Vagina (tissue), 2 donors: ENCODE measurements at regions not wholly inside any gene's neighbourhood (a gene's known extent, or its start where the extent isn't known, plus 50 kb on each side); places are given as distances from the start of the nearest gene placed in this dataset.

Source experiments
- DNase-seq, 2 donors: peaks; one replicate each; pipeline ENCODE4 v3.0.0-alpha.2; 2017; ENCODE audit errors: extremely low spot score in 2 of 2
- H3K27ac ChIP-seq: fragments of 200-600 bp; sonication (generic); one replicate; pipeline ENCODE4 v1.5.1; 2019
- H3K27me3 ChIP-seq: fragments of 200-600 bp; sonication (generic); one replicate; pipeline ENCODE4 v1.5.1; 2019
- H3K36me3 ChIP-seq, 2 donors: fragments of 200-600 bp; sonication (generic); one replicate each; pipeline ENCODE4 v1.5.1; 2017 to 2019
- H3K4me1 ChIP-seq: fragments of 200-600 bp; sonication (generic); one replicate; pipeline ENCODE4 v1.5.1; 2019
- H3K4me3 ChIP-seq, 2 donors: fragments of 200-600 bp; sonication (generic); 1 replicate in 1 of 2; 2 replicates in 1 of 2; pipeline ENCODE4 v1.5.1; 2016 to 2019
- H3K9me3 ChIP-seq: fragments of 200-600 bp; sonication (generic); one replicate; pipeline ENCODE4 v1.5.1; 2019
- POLR2A ChIP-seq, 2 donors: fragments of 450-650 bp; IDR thresholded peaks; one replicate each; pipeline ENCODE4 v1.6.1; 2017; ENCODE audit warnings: antibody characterized with exemption in 2 of 2, mild to moderate bottlenecking in 2 of 2, moderate library complexity in 2 of 2
- POLR2AphosphoS5 ChIP-seq, 2 donors: sonication (generic); formaldehyde crosslinking; IDR thresholded peaks; one replicate each; pipeline ENCODE4 v1.9.0; 2017; ENCODE audit warnings: antibody characterized with exemption in 2 of 2, mild to moderate bottlenecking in 2 of 2, low read depth in 1 of 2; ENCODE audit not compliant: insufficient read depth in 1 of 2
- intact Hi-C: fragments of 100-400 bp; cut with DNase I; formaldehyde crosslinking; loops from one replicate; pipeline ENCODE4 v1.15.1; 2023
- TF ChIP-seq, protein P1 (sequence below), 3 experiments: fragments of 450-650 bp in 2 of 3; fragments of 200-600 bp in 1 of 3; sonication (generic) in 1 of 3; IDR thresholded peaks; one replicate each; pipeline ENCODE4 v1.5.1; 2017 to 2019; ENCODE audit warnings: antibody characterized with exemption in 3 of 3, mild to moderate bottlenecking in 2 of 3, moderate library complexity in 2 of 3

DNA sequence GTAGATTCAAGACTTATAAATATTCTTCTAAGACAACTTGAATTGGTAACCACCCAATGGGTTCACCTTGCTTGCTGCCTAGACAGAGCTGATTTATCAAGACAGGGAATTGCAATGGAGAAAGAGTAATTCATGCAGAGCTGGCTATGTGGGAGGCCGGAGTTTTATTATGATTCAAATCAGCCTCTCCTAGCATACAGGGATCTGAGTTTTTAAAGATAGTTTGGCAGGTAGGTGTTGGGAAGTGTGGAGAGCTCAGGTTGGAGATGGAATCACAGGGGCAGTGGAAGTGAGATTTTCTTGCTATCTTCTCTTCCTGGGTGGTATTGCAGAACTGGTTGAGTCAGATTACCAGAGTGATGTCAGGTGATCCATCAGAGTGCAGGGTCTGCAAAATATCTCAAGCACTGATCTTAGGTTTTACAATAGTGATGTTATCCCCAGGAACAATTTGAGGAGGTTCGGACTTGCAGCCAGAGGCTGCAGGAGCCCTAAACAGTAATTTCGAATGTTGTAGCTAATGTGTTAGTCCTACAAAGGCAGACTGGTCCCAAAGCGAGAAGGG lies 1448.6 kb upstream of the RAG2 start:
- DNase-seq, result no peak
- Histone ChIP-seq H3K36me3 (no peaks in the 10 kb centered on the region), H3K27me3 (no peaks in the 10 kb centered on the region), H3K9me3 (no peaks in the 10 kb centered on the region), H3K27ac (no peak overlapping the region), H3K4me1 (no peaks in the 10 kb centered on the region), H3K4me3 (no peak overlapping the region)
- intact Hi-C loops, result no loop called here
- TF ChIP-seq POLR2A (IDR thresholded peaks at IDR 0.05) (no peak), POLR2AphosphoS5 (IDR thresholded peaks at IDR 0.05; ENCODE audit: insufficient read depth in 1 of 2, low read depth in 1 of 2) (no peak)
- TF ChIP-seq, protein P1, sequence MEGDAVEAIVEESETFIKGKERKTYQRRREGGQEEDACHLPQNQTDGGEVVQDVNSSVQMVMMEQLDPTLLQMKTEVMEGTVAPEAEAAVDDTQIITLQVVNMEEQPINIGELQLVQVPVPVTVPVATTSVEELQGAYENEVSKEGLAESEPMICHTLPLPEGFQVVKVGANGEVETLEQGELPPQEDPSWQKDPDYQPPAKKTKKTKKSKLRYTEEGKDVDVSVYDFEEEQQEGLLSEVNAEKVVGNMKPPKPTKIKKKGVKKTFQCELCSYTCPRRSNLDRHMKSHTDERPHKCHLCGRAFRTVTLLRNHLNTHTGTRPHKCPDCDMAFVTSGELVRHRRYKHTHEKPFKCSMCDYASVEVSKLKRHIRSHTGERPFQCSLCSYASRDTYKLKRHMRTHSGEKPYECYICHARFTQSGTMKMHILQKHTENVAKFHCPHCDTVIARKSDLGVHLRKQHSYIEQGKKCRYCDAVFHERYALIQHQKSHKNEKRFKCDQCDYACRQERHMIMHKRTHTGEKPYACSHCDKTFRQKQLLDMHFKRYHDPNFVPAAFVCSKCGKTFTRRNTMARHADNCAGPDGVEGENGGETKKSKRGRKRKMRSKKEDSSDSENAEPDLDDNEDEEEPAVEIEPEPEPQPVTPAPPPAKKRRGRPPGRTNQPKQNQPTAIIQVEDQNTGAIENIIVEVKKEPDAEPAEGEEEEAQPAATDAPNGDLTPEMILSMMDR (IDR thresholded peaks at IDR 0.05), result no peak

DNA sequence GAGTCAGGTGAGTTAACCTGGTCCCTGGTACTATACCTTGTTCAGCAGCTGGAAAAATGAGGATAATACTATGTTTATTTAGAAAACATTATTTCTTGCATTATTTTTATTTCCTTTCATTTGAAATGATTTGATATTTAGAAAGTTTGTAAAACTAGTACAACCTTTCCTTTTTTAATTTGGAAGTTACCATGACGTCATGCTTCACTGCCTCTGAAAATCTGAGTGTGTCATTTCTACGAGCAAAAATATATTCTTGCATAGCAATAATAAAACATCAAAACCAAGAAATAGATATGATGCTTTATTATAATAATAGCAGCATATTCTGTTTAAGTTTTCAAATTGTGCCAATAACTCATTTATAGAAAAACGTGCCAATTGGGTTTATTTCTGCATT lies 1445.0 kb upstream of the RAG2 start:
- no peak overlapping the region for H3K4me3 ChIP-seq
- no peaks in the 10 kb centered on the region for H3K9me3 ChIP-seq
- no peaks in the 10 kb centered on the region for H3K36me3 ChIP-seq
- H3K27me3 ChIP-seq, result no peaks in the 10 kb centered on the region
- H3K4me1 ChIP-seq, result no peaks in the 10 kb centered on the region
- no peak for DNase-seq
- H3K27ac ChIP-seq, result no peak overlapping the region
- intact Hi-C loops, result no loop called here
- TF ChIP-seq POLR2A (IDR thresholded peaks at IDR 0.05) (no peak), POLR2AphosphoS5 (IDR thresholded peaks at IDR 0.05; ENCODE audit: insufficient read depth in 1 of 2, low read depth in 1 of 2) (no peak)
- TF ChIP-seq, protein P1 (IDR thresholded peaks at IDR 0.05), result no peak

DNA sequence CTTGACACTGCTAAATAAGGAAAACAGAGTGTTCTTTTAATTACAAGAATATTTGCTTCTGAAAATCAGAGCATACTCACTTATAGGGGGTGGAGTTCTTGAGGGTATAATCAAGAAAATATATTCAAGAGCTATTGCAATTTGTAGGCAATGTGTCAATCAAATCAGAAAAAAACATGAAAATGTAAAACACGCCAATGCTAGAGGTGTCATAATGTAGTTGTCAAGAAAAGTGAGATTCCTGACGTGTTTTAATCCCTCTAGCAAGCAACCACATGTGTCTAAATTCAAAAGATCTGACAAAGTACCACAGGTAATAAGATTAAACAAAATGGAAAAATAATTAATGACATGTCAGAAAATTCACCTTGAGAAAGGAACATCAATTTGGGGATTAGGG lies 1440.7 kb upstream of the RAG2 start:
- no peaks in the 10 kb centered on the region for H3K9me3 ChIP-seq
- H3K27me3 ChIP-seq, result no peaks in the 10 kb centered on the region
- no peak overlapping the region for H3K27ac ChIP-seq
- intact Hi-C loops, result no loop called here
- no peak for DNase-seq
- no peak overlapping the region for H3K4me3 ChIP-seq
- no peaks in the 10 kb centered on the region for H3K4me1 ChIP-seq
- no peaks in the 10 kb centered on the region for H3K36me3 ChIP-seq
- TF ChIP-seq, protein P1 (IDR thresholded peaks at IDR 0.05), result no peak
- TF ChIP-seq POLR2A (IDR thresholded peaks at IDR 0.05) (no peak), POLR2AphosphoS5 (IDR thresholded peaks at IDR 0.05; ENCODE audit: insufficient read depth in 1 of 2, low read depth in 1 of 2) (no peak)

DNA sequence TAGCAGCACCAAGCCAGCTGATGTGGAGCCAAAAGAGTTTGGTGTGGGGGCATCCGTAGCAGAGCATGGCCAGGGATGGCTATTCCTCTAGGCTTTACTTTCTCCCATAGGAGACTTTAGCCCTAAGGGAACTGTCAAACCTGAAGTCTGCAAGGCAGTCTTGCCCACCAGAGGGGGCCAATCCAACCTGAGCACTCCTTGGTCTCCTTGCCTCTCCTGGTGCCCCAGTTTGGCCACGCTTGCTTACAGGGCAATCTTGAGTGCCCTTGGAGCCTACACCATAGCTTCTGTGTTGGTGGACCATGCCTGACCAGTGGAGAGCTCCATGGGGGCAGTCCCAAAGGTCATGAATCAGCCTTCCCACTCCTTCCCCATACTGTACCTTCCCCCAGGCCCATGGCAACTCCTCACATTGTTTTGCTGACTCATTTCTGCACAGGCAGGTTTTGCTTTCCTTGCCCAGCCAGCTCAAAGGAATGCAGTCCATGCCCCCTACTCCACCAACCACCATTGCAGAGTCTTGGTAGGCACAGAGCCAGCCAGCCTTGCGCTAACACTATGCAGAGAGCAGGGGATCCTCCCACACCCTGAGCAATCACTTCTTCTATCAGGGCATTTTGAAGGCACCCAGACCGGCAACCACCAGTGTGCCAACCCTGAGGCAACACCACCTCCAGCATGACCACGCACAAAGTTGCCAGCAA lies 1421.2 kb upstream of the RAG2 start:
- Histone ChIP-seq H3K27me3 (no peaks in the 10 kb centered on the region), H3K36me3 (no peaks in the 10 kb centered on the region), H3K27ac (no peak overlapping the region), H3K9me3 (no peaks in the 10 kb centered on the region), H3K4me3 (no peak overlapping the region), H3K4me1 (no peaks in the 10 kb centered on the region)
- intact Hi-C loops, result no loop called here
- no peak for DNase-seq
- TF ChIP-seq, protein P1 (IDR thresholded peaks at IDR 0.05), result no peak
- no peak for TF ChIP-seq POLR2AphosphoS5 (IDR thresholded peaks at IDR 0.05; ENCODE audit: insufficient read depth in 1 of 2, low read depth in 1 of 2)
- TF ChIP-seq POLR2A (IDR thresholded peaks at IDR 0.05), result no peak

DNA sequence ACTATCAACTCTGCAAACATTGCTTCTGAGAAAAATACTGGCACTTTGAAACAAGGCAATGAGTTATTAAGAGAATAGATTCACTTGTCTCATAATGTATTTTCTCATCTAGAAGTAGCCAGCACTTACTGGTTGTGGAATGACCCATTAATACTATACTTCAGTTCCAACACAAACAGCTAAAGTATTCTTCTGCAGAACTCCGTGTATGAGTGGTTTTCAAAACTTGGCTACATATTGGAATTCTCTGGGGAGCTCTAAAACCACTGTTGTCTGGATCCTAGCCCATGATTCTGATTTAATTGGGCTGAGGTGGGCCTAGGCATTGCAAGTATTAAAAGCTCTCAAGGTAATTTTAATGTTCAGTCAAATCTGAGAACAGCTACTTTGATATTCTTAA lies 1416.4 kb upstream of the RAG2 start:
- intact Hi-C loops, result no loop called here
- Histone ChIP-seq H3K9me3 (no peaks in the 10 kb centered on the region), H3K4me3 (no peak overlapping the region), H3K27ac (no peak overlapping the region), H3K36me3 (no peaks in the 10 kb centered on the region), H3K27me3 (no peaks in the 10 kb centered on the region), H3K4me1 (no peaks in the 10 kb centered on the region)
- DNase-seq, result no peak
- TF ChIP-seq, protein P1 (IDR thresholded peaks at IDR 0.05), result no peak
- TF ChIP-seq POLR2A (IDR thresholded peaks at IDR 0.05) (no peak), POLR2AphosphoS5 (IDR thresholded peaks at IDR 0.05; ENCODE audit: insufficient read depth in 1 of 2, low read depth in 1 of 2) (no peak)
